ENCODE measurements at regions not wholly inside any gene's neighbourhood (a gene's known extent, or its start where the extent isn't known, plus 50 kb on each side); places are given as distances from the start of the nearest gene placed in this dataset.

GRCh38 chr13:74770361-74770760 is 636.2 kb upstream of the KLF12 start:
- Histone ChIP-seq H3K27ac (no peak overlapping the region), H3K36me3 (no peaks in the 10 kb centered on the region), H3K27me3 (no peaks in the 10 kb centered on the region), H3K4me1 (no peaks in the 10 kb centered on the region), H3K9me3 (no peaks in the 10 kb centered on the region), H3K4me3 (no peak overlapping the region)
- TF ChIP-seq EP300 (IDR thresholded peaks at IDR 0.05) (no peak), POLR2A (IDR thresholded peaks at IDR 0.05) (no peak), POLR2AphosphoS5 (IDR thresholded peaks at IDR 0.05) (no peak), CTCF (IDR thresholded peaks at IDR 0.05) (no peak)
- no peak for ATAC-seq

- no peaks in the 10 kb centered on the region for H3K36me3 ChIP-seq
- H3K9me3 ChIP-seq, result no peaks in the 10 kb centered on the region
- no peak for ATAC-seq
- no peaks in the 10 kb centered on the region for H3K27me3 ChIP-seq
- TF ChIP-seq CTCF (IDR thresholded peaks at IDR 0.05) (no peak), POLR2AphosphoS5 (IDR thresholded peaks at IDR 0.05) (no peak), EP300 (IDR thresholded peaks at IDR 0.05) (no peak), POLR2A (IDR thresholded peaks at IDR 0.05) (no peak)
- H3K4me1 ChIP-seq, result no peaks in the 10 kb centered on the region
- H3K4me3 ChIP-seq, result no peak overlapping the region
- no peak overlapping the region for H3K27ac ChIP-seq
- WGBS, 2 donors (ENCODE audit: low coverage in 1 of 2), result 52 to 87% methylated on average over 2 of the region's 2 CpGs
Observed at GRCh38 chr13:74769333-74769732, 635.1 kb upstream of the KLF12 start.

- no peaks in the 10 kb centered on the region for H3K4me1 ChIP-seq
- no peaks in the 10 kb centered on the region for H3K9me3 ChIP-seq
- ATAC-seq, result no peak
- no peak overlapping the region for H3K27ac ChIP-seq
- 43 to 46% methylated on average over 5 of the region's 5 CpGs for WGBS, 2 donors (ENCODE audit: low coverage in 1 of 2)
- H3K27me3 ChIP-seq, result no peaks in the 10 kb centered on the region
- H3K4me3 ChIP-seq, result no peak overlapping the region
- no peak for TF ChIP-seq POLR2AphosphoS5 (IDR thresholded peaks at IDR 0.05)
- no peak for TF ChIP-seq CTCF (IDR thresholded peaks at IDR 0.05)
- no peak for TF ChIP-seq EP300 (IDR thresholded peaks at IDR 0.05)
- no peak for TF ChIP-seq POLR2A (IDR thresholded peaks at IDR 0.05)
- no peaks in the 10 kb centered on the region for H3K36me3 ChIP-seq
Observed at GRCh38 chr13:74768521-74769085, 634.4 kb upstream of the KLF12 start.

- Histone ChIP-seq H3K4me1 (no peaks in the 10 kb centered on the region), H3K27me3 (no peaks in the 10 kb centered on the region), H3K4me3 (no peak overlapping the region), H3K27ac (no peak overlapping the region), H3K9me3 (no peaks in the 10 kb centered on the region), H3K36me3 (no peaks in the 10 kb centered on the region)
- 100% methylated on average over 1 of the region's 1 CpG for WGBS, 2 donors (ENCODE audit: low coverage in 1 of 2)
- ATAC-seq, result no peak
- no peak for TF ChIP-seq EP300 (IDR thresholded peaks at IDR 0.05)
- TF ChIP-seq CTCF (IDR thresholded peaks at IDR 0.05), result no peak
- TF ChIP-seq POLR2AphosphoS5 (IDR thresholded peaks at IDR 0.05), result no peak
- TF ChIP-seq POLR2A (IDR thresholded peaks at IDR 0.05), result no peak
Observed at GRCh38 chr13:74767050-74767449, 632.8 kb upstream of the KLF12 start.

- WGBS, 2 donors (ENCODE audit: low coverage in 1 of 2), result 65 to 68% methylated on average over 3 to 5 of the region's 5 CpGs
Observed at GRCh38 chr13:74765955-74766354, 631.8 kb upstream of the KLF12 start.

More at GRCh38 chr13:74765955-74766354, 631.8 kb upstream of the KLF12 start:
- no peaks in the 10 kb centered on the region for H3K36me3 ChIP-seq
- H3K27ac ChIP-seq, result no peak overlapping the region
- no peaks in the 10 kb centered on the region for H3K4me1 ChIP-seq
- H3K27me3 ChIP-seq, result no peaks in the 10 kb centered on the region
- ATAC-seq, result no peak
- TF ChIP-seq POLR2AphosphoS5 (IDR thresholded peaks at IDR 0.05) (no peak), POLR2A (IDR thresholded peaks at IDR 0.05) (no peak), CTCF (IDR thresholded peaks at IDR 0.05) (no peak), EP300 (IDR thresholded peaks at IDR 0.05) (no peak)
- no peaks in the 10 kb centered on the region for H3K9me3 ChIP-seq
- H3K4me3 ChIP-seq, result no peak overlapping the region

All from gastroesophageal sphincter (tissue), 4 donors.